IMR-90 (cell line): ENCODE measurements at regions not wholly inside any gene's neighbourhood (a gene's known extent, or its start where the extent isn't known, plus 50 kb on each side); places are given as distances from the start of the nearest gene placed in this dataset.
"Not testable (repeated sequence)": the region's sequence is repeated elsewhere in the genome, so short reads cannot be mapped to it uniquely, and the experiment has no call there.

Experiments used
- ATAC-seq: fragments of 200-7000 bp; cut with Tn5 transposase; 2 replicates; pipeline ENCODE4 v1.9.1; 2020; ENCODE audit warnings: low read depth, mild to moderate bottlenecking, moderate library complexity
- BruUV-seq: library from RNA; stranded (reverse); fragments of 400-500 nt; replicated peaks from 2 replicates; lab custom pipeline; 2021; lab: Mats Ljungman, UMichigan
- CTCF ChIA-PET: fragments of 300-600 bp; formaldehyde crosslinking; extraction: SDS; loops from one replicate; lab custom pipeline; 2021; ENCODE audit warnings: antibody characterized with exemption; lab: Yijun Ruan, JAX
- POLR2A ChIA-PET: fragments of 300-600 bp; sonication (Branson Sonifier 250); formaldehyde crosslinking; loops from one replicate; lab custom pipeline; 2022; ENCODE audit warnings: antibody characterized with exemption; ENCODE audit not compliant: unreplicated experiment; lab: Charles Lee
- DNase-seq: peaks from one replicate; pipeline ENCODE4 v3.0.0; 2013
- H2AFZ ChIP-seq: replicated peaks from 2 replicates; pipeline ENCODE3; 2013; ENCODE audit warnings: low read length, mild to moderate bottlenecking; ENCODE audit not compliant: poor library complexity
- H2AK5ac ChIP-seq: 2 replicates; pipeline ENCODE4 v1.6.1; 2013; ENCODE audit warnings: low read depth, low read length, inconsistent platforms
- H2AK9ac ChIP-seq: replicated peaks from 2 replicates; pipeline ENCODE3; 2013; ENCODE audit warnings: mild to moderate bottlenecking, low read depth, low read length, moderate library complexity; ENCODE audit not compliant: poor library complexity
- H2BK120ac ChIP-seq: 2 replicates; pipeline ENCODE4 v1.6.1; 2013; ENCODE audit warnings: low read depth, low read length, inconsistent platforms
- H2BK15ac ChIP-seq: 3 replicates; pipeline ENCODE4 v1.6.1; 2013; ENCODE audit warnings: low read depth, low read length, inconsistent platforms
- H2BK20ac ChIP-seq: 2 replicates; pipeline ENCODE4 v1.6.1; 2013; ENCODE audit warnings: low read depth, mild to moderate bottlenecking, inconsistent platforms, low read length, moderate library complexity
- H2BK5ac ChIP-seq: 2 replicates; pipeline ENCODE4 v1.6.1; 2013; ENCODE audit warnings: mild to moderate bottlenecking, low read depth, low read length, inconsistent platforms; ENCODE audit not compliant: poor library complexity, severe bottlenecking
- H3K14ac ChIP-seq: replicated peaks from 2 replicates; pipeline ENCODE4 v1.6.1; 2013; ENCODE audit warnings: low read depth, low read length, inconsistent platforms
- H3K18ac ChIP-seq: 2 replicates; pipeline ENCODE4 v1.6.1; 2013; ENCODE audit warnings: low read depth, low read length, control low read depth
- H3K23ac ChIP-seq: 2 replicates; pipeline ENCODE4 v1.6.1; 2013; ENCODE audit warnings: low read depth, low read length, inconsistent platforms
- H3K27ac ChIP-seq: 2 replicates; pipeline ENCODE4 v1.5.1; 2013; ENCODE audit warnings: mild to moderate bottlenecking, control low read depth, low read length; ENCODE audit not compliant: insufficient read depth
- H3K27me3 ChIP-seq: 2 replicates; pipeline ENCODE4 v1.6.1; 2013; ENCODE audit warnings: low read length; ENCODE audit not compliant: control insufficient read depth, insufficient read depth
- H3K36me3 ChIP-seq: 2 replicates; pipeline ENCODE4 v1.6.1; 2013; ENCODE audit warnings: low read length, mixed read lengths; ENCODE audit not compliant: control insufficient read depth, insufficient read depth
- H3K4ac ChIP-seq: 2 replicates; pipeline ENCODE4 v1.6.1; 2013; ENCODE audit warnings: low read depth, low read length, inconsistent platforms
- H3K4me1 ChIP-seq: 2 replicates; pipeline ENCODE4 v1.6.1; 2013; ENCODE audit warnings: low read length, mixed read lengths; ENCODE audit not compliant: control insufficient read depth, insufficient read depth
- H3K4me2 ChIP-seq: 2 replicates; pipeline ENCODE4 v1.6.1; 2013; ENCODE audit warnings: low read depth, mild to moderate bottlenecking, control low read depth, low read length, moderate library complexity
- H3K4me3 ChIP-seq: 2 replicates; pipeline ENCODE4 v1.5.1; 2013; ENCODE audit warnings: low read depth, mild to moderate bottlenecking, control low read depth, low read length, moderate library complexity; ENCODE audit not compliant: insufficient read depth
- H3K56ac ChIP-seq: 2 replicates; pipeline ENCODE4 v1.6.1; 2013; ENCODE audit warnings: low read length, inconsistent platforms; ENCODE audit not compliant: insufficient read depth; ENCODE audit errors: extremely low read depth
- H3K79me1 ChIP-seq, 2 experiments: 2 replicates each; pipeline ENCODE4 v1.6.1; 2013; ENCODE audit warnings: low read length in 2 of 2, inconsistent platforms in 1 of 2, low read depth in 1 of 2
- H3K9ac ChIP-seq: 2 replicates; pipeline ENCODE4 v1.6.1; 2013; ENCODE audit warnings: low read depth, low read length, control low read depth
- H3K9me1 ChIP-seq: 2 replicates; pipeline ENCODE4 v1.6.1; 2013; ENCODE audit warnings: low read length, inconsistent platforms; ENCODE audit not compliant: insufficient read depth
- H3K9me3 ChIP-seq: 2 replicates; pipeline ENCODE4 v1.6.1; 2013; ENCODE audit warnings: low read length; ENCODE audit not compliant: control insufficient read depth, insufficient read depth
- H4K20me1 ChIP-seq: 2 replicates; pipeline ENCODE4 v1.6.1; 2013; ENCODE audit warnings: low read length, inconsistent platforms; ENCODE audit not compliant: insufficient read depth
- H4K5ac ChIP-seq: 2 replicates; pipeline ENCODE4 v1.6.1; 2013; ENCODE audit warnings: mild to moderate bottlenecking, low read depth, low read length, control low read depth
- H4K8ac ChIP-seq, 2 experiments: 2 replicates each; pipeline ENCODE4 v1.6.1; 2013; ENCODE audit warnings: low read depth in 2 of 2, low read length in 2 of 2, control low read depth in 1 of 2, inconsistent platforms in 1 of 2
- H4K91ac ChIP-seq: 2 replicates; pipeline ENCODE4 v1.6.1; 2013; ENCODE audit warnings: low read depth, low read length, inconsistent platforms; ENCODE audit not compliant: insufficient read depth
- SMC3 ChIP-seq: fragments of 150-350 bp; IDR thresholded peaks from 2 replicates; pipeline ENCODE4 v1.6.1; 2016; ENCODE audit warnings: low read depth, mild to moderate bottlenecking, antibody characterized with exemption, low read length, moderate library complexity
- WGBS, 2 experiments: methylation state at CpG; one replicate each; pipeline versions ENCODE4 v1.1.5 to v1.1.7; 2013; ENCODE audit warnings: missing lambda C conversion rate in 2 of 2; ENCODE audit not compliant: insufficient read length in 1 of 2; ENCODE audit errors: extremely low coverage in 2 of 2; 5-methylcytosine and 5-hydroxymethylcytosine counted together
- dilution Hi-C: fragments of 300-500 bp; cut with HindIII; formaldehyde crosslinking; loops from one replicate; pipeline ENCODE4 v1.14.3; 2018; ENCODE audit warnings: low sequenced_read_pairs; ENCODE audit not compliant: unreplicated experiment
- in situ Hi-C: fragments of 300-500 bp; cut with MboI; formaldehyde crosslinking; loops from 3 replicates; pipeline ENCODE4 v1.14.3; 2019; ENCODE audit warnings: low sequenced_read_pairs, inconsistent platforms, mixed read lengths
- intact Hi-C: fragments of 100-400 bp; cut with micrococcal nuclease; formaldehyde crosslinking; loops from 2 replicates; pipeline ENCODE4 v1.10.0; 2022
- TF ChIP-seq, protein P1 (sequence below): fragments of 150-350 bp; IDR thresholded peaks from 2 replicates; pipeline ENCODE4 v1.6.1; 2016; ENCODE audit warnings: low read depth, mild to moderate bottlenecking, low read length, moderate library complexity, borderline replicate concordance

DNA sequence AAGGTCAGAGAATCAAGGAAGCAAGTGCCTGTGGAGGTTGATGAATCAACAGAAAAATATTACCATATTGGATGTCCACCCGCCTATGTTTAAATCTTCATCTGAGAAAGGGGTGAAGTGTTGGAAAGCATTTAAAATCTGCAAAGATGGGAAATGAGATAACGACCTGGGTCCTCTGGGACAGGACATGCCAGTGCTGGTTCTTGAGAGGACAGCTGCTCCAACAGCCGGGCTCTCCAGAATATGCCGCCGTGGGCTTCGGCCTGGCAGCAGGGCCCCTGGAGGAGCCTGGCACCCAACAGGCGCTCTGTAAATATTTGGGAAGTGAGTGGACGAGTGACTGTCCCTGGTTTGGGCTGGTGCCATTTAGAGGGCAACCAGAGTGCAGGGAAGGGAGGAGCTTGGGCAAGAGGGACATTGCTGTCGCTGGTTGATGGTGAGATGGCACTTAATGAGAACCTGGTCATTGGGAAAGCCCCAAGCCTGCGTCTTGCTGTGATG is 129.9 kb downstream of the KCNA5 start:
- Histone ChIP-seq H2AFZ (peak overlapping the region; percentile 12), H3K27ac (no peak overlapping the region), H3K4me2 (no peak overlapping the region), H2AK5ac (peak overlapping the region; percentile 41; the same call in 1 of the 2 replicates), H2BK20ac (peak overlapping the region; percentile 48; the same call in 1 of the 2 replicates), H3K56ac (no peak overlapping the region), H4K8ac (no peak overlapping the region), H3K4me3 (no peak overlapping the region), H3K9me1 (peaks cover 16% of the 10 kb centered on the region), H3K36me3 (no peaks in the 10 kb centered on the region), H3K18ac (no peak overlapping the region), H2BK5ac (no peak overlapping the region), H3K14ac (peak overlapping the region; percentile 77), H3K23ac (0 out of 2 replicates have a peak overlapping the region, but pooled peaks have one; percentile 59), H3K4ac (peak overlapping the region; percentile 64; the same call in 1 of the 2 replicates), H4K91ac (0 out of 2 replicates have a peak overlapping the region, but pooled peaks have one; percentile 43), H3K79me1 (peaks cover 0 to 6% of the 10 kb centered on the region in 2 experiments; a peak in 1 of 4 replicates), H2AK9ac (peak overlapping the region; percentile 5), H4K5ac (no peak overlapping the region), H4K20me1 (no peaks in the 10 kb centered on the region), H3K9ac (no peak overlapping the region), H3K4me1 (peaks cover 17% of the 10 kb centered on the region), H2BK15ac (no peak overlapping the region; the same call in 1 of the 3 replicates), H3K9me3 (no peaks in the 10 kb centered on the region), H2BK120ac (peak overlapping the region; percentile 25; the same call in 1 of the 2 replicates), H3K27me3 (no peaks in the 10 kb centered on the region)
- POLR2A ChIA-PET: no interaction called here
- ATAC-seq (no peak), DNase-seq (no peak)
- CTCF ChIA-PET: interaction anchor here (1.0 to 1.6 kb wide), 3 partner anchors 11 to 255 kb away, joined by 3 to 4 read pairs (median 4); no protein-coding TSS in a partner anchor
- in situ Hi-C loops: no loop called here
- 81% methylated on average over 5 of the region's 10 CpGs; no CpG with 5 or more reads in 1 of the 2 experiments for WGBS, 2 experiments
- BruUV-seq: no TSS peak
- TF ChIP-seq SMC3: no peak
- TF ChIP-seq, protein P1, sequence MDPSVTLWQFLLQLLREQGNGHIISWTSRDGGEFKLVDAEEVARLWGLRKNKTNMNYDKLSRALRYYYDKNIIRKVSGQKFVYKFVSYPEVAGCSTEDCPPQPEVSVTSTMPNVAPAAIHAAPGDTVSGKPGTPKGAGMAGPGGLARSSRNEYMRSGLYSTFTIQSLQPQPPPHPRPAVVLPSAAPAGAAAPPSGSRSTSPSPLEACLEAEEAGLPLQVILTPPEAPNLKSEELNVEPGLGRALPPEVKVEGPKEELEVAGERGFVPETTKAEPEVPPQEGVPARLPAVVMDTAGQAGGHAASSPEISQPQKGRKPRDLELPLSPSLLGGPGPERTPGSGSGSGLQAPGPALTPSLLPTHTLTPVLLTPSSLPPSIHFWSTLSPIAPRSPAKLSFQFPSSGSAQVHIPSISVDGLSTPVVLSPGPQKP: no peak
- dilution Hi-C loops: no loop called here
- intact Hi-C loops: loop anchor here (5.0 kb wide), 3 partner anchors 151 to 624 kb away; no protein-coding TSS in a partner anchor

GRCh38 chr12:5175415-5175814 is 131.7 kb downstream of the KCNA5 start:
- H2AFZ ChIP-seq, H3K14ac ChIP-seq, H3K23ac ChIP-seq, in situ Hi-C loops, H3K56ac ChIP-seq, H3K27me3 ChIP-seq, H4K8ac ChIP-seq, H3K4ac ChIP-seq, POLR2A ChIA-PET, intact Hi-C loops, H2AK5ac ChIP-seq, ATAC-seq, H2BK5ac ChIP-seq, H2AK9ac ChIP-seq, H3K79me1 ChIP-seq, H2BK15ac ChIP-seq, H2BK20ac ChIP-seq, BruUV-seq, H3K27ac ChIP-seq, DNase-seq, H4K91ac ChIP-seq, H4K20me1 ChIP-seq, H2BK120ac ChIP-seq, H3K36me3 ChIP-seq, H3K9ac ChIP-seq, H4K5ac ChIP-seq, H3K9me3 ChIP-seq, dilution Hi-C loops, H3K18ac ChIP-seq, H3K4me2 ChIP-seq, CTCF ChIA-PET, H3K4me3 ChIP-seq: not testable (repeated sequence)
- WGBS, 2 experiments: no CpG with 5 or more reads among the region's 2 CpGs
- H3K4me1 ChIP-seq: peaks cover 17% of the 10 kb centered on the region
- peaks cover 16% of the 10 kb centered on the region for H3K9me1 ChIP-seq
